ENCODE measurements at regions not wholly inside any gene's neighbourhood (a gene's known extent, or its start where the extent isn't known, plus 50 kb on each side); places are given as distances from the start of the nearest gene placed in this dataset.

- H3K27me3 Mint-ChIP-seq (ENCODE audit: low read depth) = no peaks in the 10 kb centered on the region; the same call in 1 of the 2 replicates
- no peak for TF ChIP-seq ZNF416 (CRISPR knock-in tag; IDR thresholded peaks at IDR 0.05)
- no peak for TF ChIP-seq ZBTB43 (CRISPR knock-in tag; IDR thresholded peaks at IDR 0.05)
- TF ChIP-seq NR3C1 (CRISPR knock-in tag; conservative IDR thresholded peaks at IDR 0.05; ENCODE audit: low read depth) = no peak
- ChIA-PET POLR2A (no interaction called here), CTCF (no interaction called here)
- DNase-seq (ENCODE audit: low spot score) = no peak
- no peak overlapping the region for H3K4me3 Mint-ChIP-seq
- no peaks in the 10 kb centered on the region for H3K36me3 Mint-ChIP-seq
- no peaks in the 10 kb centered on the region for H3K9me3 Mint-ChIP-seq
- no peak for ATAC-seq
- H3K27ac Mint-ChIP-seq = no peak overlapping the region
- H3K4me1 Mint-ChIP-seq = no peaks in the 10 kb centered on the region
These were observed 1375.0 kb upstream of the ADGRL3 start for GRCh38 chr4:59825104-59825503.

- Mint-ChIP-seq H3K27ac (no peak overlapping the region), H3K36me3 (no peaks in the 10 kb centered on the region), H3K4me3 (no peak overlapping the region), H3K9me3 (no peaks in the 10 kb centered on the region), H3K4me1 (no peaks in the 10 kb centered on the region), H3K27me3 (ENCODE audit: low read depth) (no peaks in the 10 kb centered on the region)
- ChIA-PET POLR2A (no interaction called here), CTCF (no interaction called here)
- DNase-seq (ENCODE audit: low spot score) (no peak), ATAC-seq (no peak)
- no peak for TF ChIP-seq ESRRA (CRISPR knock-in tag; IDR thresholded peaks at IDR 0.05; ENCODE audit: borderline replicate concordance)
- TF ChIP-seq, protein P1, sequence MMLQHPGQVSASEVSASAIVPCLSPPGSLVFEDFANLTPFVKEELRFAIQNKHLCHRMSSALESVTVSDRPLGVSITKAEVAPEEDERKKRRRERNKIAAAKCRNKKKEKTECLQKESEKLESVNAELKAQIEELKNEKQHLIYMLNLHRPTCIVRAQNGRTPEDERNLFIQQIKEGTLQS (CRISPR knock-in tag; conservative IDR thresholded peaks at IDR 0.05) = no peak
- TF ChIP-seq NR1H2 (CRISPR knock-in tag; IDR thresholded peaks at IDR 0.05) = no peak
- no peak for TF ChIP-seq AR (CRISPR knock-in tag; IDR thresholded peaks at IDR 0.05)
- no peak for TF ChIP-seq TEAD4 (CRISPR knock-in tag; IDR thresholded peaks at IDR 0.05)
- no peak for TF ChIP-seq JUN (CRISPR knock-in tag; IDR thresholded peaks at IDR 0.05)
- no peak for TF ChIP-seq RORB (CRISPR knock-in tag; IDR thresholded peaks at IDR 0.05)
- TF ChIP-seq TEAD1 (CRISPR knock-in tag; IDR thresholded peaks at IDR 0.05) = no peak
- TF ChIP-seq MYBL2 (CRISPR knock-in tag; IDR thresholded peaks at IDR 0.05) = no peak
- TF ChIP-seq, protein P2, sequence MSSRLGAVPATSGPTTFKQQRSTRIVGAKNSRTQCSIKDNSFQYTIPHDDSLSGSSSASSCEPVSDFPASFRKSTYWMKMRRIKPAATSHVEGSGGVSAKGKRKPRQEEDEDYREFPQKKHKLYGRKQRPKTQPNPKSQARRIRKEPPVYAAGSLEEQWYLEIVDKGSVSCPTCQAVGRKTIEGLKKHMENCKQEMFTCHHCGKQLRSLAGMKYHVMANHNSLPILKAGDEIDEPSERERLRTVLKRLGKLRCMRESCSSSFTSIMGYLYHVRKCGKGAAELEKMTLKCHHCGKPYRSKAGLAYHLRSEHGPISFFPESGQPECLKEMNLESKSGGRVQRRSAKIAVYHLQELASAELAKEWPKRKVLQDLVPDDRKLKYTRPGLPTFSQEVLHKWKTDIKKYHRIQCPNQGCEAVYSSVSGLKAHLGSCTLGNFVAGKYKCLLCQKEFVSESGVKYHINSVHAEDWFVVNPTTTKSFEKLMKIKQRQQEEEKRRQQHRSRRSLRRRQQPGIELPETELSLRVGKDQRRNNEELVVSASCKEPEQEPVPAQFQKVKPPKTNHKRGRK (CRISPR knock-in tag; IDR thresholded peaks at IDR 0.05; ENCODE audit: borderline replicate concordance) = no peak
- no peak for TF ChIP-seq E2F4 (CRISPR knock-in tag; IDR thresholded peaks at IDR 0.05; ENCODE audit: borderline replicate concordance, low read depth)
- no peak for TF ChIP-seq ZSCAN18 (CRISPR knock-in tag; IDR thresholded peaks at IDR 0.05)
- no peak for TF ChIP-seq ZBTB21 (CRISPR knock-in tag; IDR thresholded peaks at IDR 0.05; ENCODE audit: borderline replicate concordance)
- no peak for TF ChIP-seq ZNF425 (CRISPR knock-in tag; conservative IDR thresholded peaks at IDR 0.05)
- TF ChIP-seq E2F5 (CRISPR knock-in tag; IDR thresholded peaks at IDR 0.05) = no peak
- no peak for TF ChIP-seq ZNF232 (CRISPR knock-in tag; IDR thresholded peaks at IDR 0.05)
- no peak for TF ChIP-seq SOX15 (CRISPR knock-in tag; IDR thresholded peaks at IDR 0.05)
- TF ChIP-seq, protein P3, sequence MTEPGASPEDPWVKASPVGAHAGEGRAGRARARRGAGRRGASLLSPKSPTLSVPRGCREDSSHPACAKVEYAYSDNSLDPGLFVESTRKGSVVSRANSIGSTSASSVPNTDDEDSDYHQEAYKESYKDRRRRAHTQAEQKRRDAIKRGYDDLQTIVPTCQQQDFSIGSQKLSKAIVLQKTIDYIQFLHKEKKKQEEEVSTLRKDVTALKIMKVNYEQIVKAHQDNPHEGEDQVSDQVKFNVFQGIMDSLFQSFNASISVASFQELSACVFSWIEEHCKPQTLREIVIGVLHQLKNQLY (CRISPR knock-in tag; IDR thresholded peaks at IDR 0.05) = no peak
These were observed 1368.4 kb upstream of the ADGRL3 start for GRCh38 chr4:59831746-59832145.

Measured in WTC11 (cell line).